ENCODE measurements at regions not wholly inside any gene's neighbourhood (a gene's known extent, or its start where the extent isn't known, plus 50 kb on each side); places are given as distances from the start of the nearest gene placed in this dataset.

- H4K20me1 ChIP-seq (ENCODE audit: low read depth, low read length): no peaks in the 10 kb centered on the region
- H3K27ac ChIP-seq (ENCODE audit: low read depth, low read length): no peak overlapping the region
- TF ChIP-seq EZH2phosphoT487 (conservative IDR thresholded peaks at IDR 0.05; ENCODE audit: low read length): no peak
- no peak for TF ChIP-seq CTCF (IDR thresholded peaks at IDR 0.05; ENCODE audit: insufficient read depth, low read length, poor library complexity, severe bottlenecking)
- no peaks in the 10 kb centered on the region for H3K36me3 ChIP-seq (ENCODE audit: low read length)
- H3F3A ChIP-seq (ENCODE audit: insufficient read depth): no peaks in the 10 kb centered on the region
- no peaks in the 10 kb centered on the region for H3K9me2 ChIP-seq (replicated peaks; ENCODE audit: insufficient read depth, low read length)
- H2AFZ ChIP-seq (ENCODE audit: low read depth, low read length, severe bottlenecking): no peak overlapping the region
- no peaks in the 10 kb centered on the region for H3K79me2 ChIP-seq (ENCODE audit: insufficient read depth, low read length)
- no peaks in the 10 kb centered on the region for H3K27me3 ChIP-seq (ENCODE audit: low read length)
- no peaks in the 10 kb centered on the region for H3K9me3 ChIP-seq (ENCODE audit: insufficient read depth, low read length)
- no peak overlapping the region for H3K4me3 ChIP-seq (ENCODE audit: insufficient read depth, low read length, poor library complexity, severe bottlenecking)
- H3K9ac ChIP-seq (ENCODE audit: low read length): no peak overlapping the region
- no peak overlapping the region for H3K4me2 ChIP-seq (ENCODE audit: low read depth, low read length, poor library complexity, severe bottlenecking)
Observed at GRCh38 chr3:72113564-72113963, 328.6 kb upstream of the PROK2 start.

- Histone ChIP-seq H3K9me2 (replicated peaks; ENCODE audit: insufficient read depth, low read length) (no peaks in the 10 kb centered on the region), H3K9me3 (ENCODE audit: insufficient read depth, low read length) (no peaks in the 10 kb centered on the region), H3K9ac (ENCODE audit: low read length) (no peak overlapping the region), H3K4me3 (ENCODE audit: insufficient read depth, low read length, poor library complexity, severe bottlenecking) (no peak overlapping the region), H3K79me2 (ENCODE audit: insufficient read depth, low read length) (no peaks in the 10 kb centered on the region), H3K27ac (ENCODE audit: low read depth, low read length) (no peak overlapping the region), H3K4me2 (ENCODE audit: low read depth, low read length, poor library complexity, severe bottlenecking) (no peak overlapping the region), H3F3A (ENCODE audit: insufficient read depth) (no peaks in the 10 kb centered on the region), H3K27me3 (ENCODE audit: low read length) (no peaks in the 10 kb centered on the region), H2AFZ (ENCODE audit: low read depth, low read length, severe bottlenecking) (no peak overlapping the region), H3K36me3 (ENCODE audit: low read length) (no peaks in the 10 kb centered on the region), H4K20me1 (ENCODE audit: low read depth, low read length) (no peaks in the 10 kb centered on the region)
- TF ChIP-seq CTCF (IDR thresholded peaks at IDR 0.05; ENCODE audit: insufficient read depth, low read length, poor library complexity, severe bottlenecking): no peak
- TF ChIP-seq EZH2phosphoT487 (conservative IDR thresholded peaks at IDR 0.05; ENCODE audit: low read length): no peak
Observed at GRCh38 chr3:72112435-72112834, 327.5 kb upstream of the PROK2 start.

GRCh38 chr3:72111265-72112205 is 326.6 kb upstream of the PROK2 start:
- no peak for TF ChIP-seq CTCF (IDR thresholded peaks at IDR 0.05; ENCODE audit: insufficient read depth, low read length, poor library complexity, severe bottlenecking)
- H3F3A ChIP-seq (ENCODE audit: insufficient read depth): no peaks in the 10 kb centered on the region
- no peak overlapping the region for H3K4me3 ChIP-seq (ENCODE audit: insufficient read depth, low read length, poor library complexity, severe bottlenecking)
- H3K79me2 ChIP-seq (ENCODE audit: insufficient read depth, low read length): no peaks in the 10 kb centered on the region
- H3K9me3 ChIP-seq (ENCODE audit: insufficient read depth, low read length): no peaks in the 10 kb centered on the region
- no peaks in the 10 kb centered on the region for H4K20me1 ChIP-seq (ENCODE audit: low read depth, low read length)
- H3K9me2 ChIP-seq (replicated peaks; ENCODE audit: insufficient read depth, low read length): no peaks in the 10 kb centered on the region
- no peak overlapping the region for H3K27ac ChIP-seq (ENCODE audit: low read depth, low read length)
- H3K27me3 ChIP-seq (ENCODE audit: low read length): no peaks in the 10 kb centered on the region
- no peak overlapping the region for H3K9ac ChIP-seq (ENCODE audit: low read length)
- H2AFZ ChIP-seq (ENCODE audit: low read depth, low read length, severe bottlenecking): no peak overlapping the region
- H3K4me2 ChIP-seq (ENCODE audit: low read depth, low read length, poor library complexity, severe bottlenecking): no peak overlapping the region
- no peaks in the 10 kb centered on the region for H3K36me3 ChIP-seq (ENCODE audit: low read length)

Measured in SU-DHL-6 (cell line).